Mucosa of rectum (tissue), 2 donors: ENCODE measurements at regions not wholly inside any gene's neighbourhood (a gene's known extent, or its start where the extent isn't known, plus 50 kb on each side); places are given as distances from the start of the nearest gene placed in this dataset.

Experiments
- H3K27ac ChIP-seq, 2 donors: one replicate each; pipeline ENCODE4 v1.7.0; 2013; ENCODE audit warnings: inconsistent platforms in 2 of 2, low read depth in 2 of 2, low read length in 2 of 2
- H3K27me3 ChIP-seq, 2 donors: one replicate each; pipeline ENCODE4 v1.7.0; 2013; ENCODE audit warnings: low read length in 2 of 2; ENCODE audit not compliant: control insufficient read depth in 2 of 2, insufficient read depth in 2 of 2
- H3K36me3 ChIP-seq, 2 donors: one replicate each; pipeline ENCODE4 v1.7.0; 2013; ENCODE audit warnings: low read length in 2 of 2; ENCODE audit not compliant: control insufficient read depth in 2 of 2, insufficient read depth in 2 of 2
- H3K4me1 ChIP-seq, 2 donors: one replicate each; pipeline ENCODE4 v1.7.0; 2013; ENCODE audit warnings: low read length in 2 of 2, mild to moderate bottlenecking in 1 of 2; ENCODE audit not compliant: control insufficient read depth in 2 of 2, insufficient read depth in 2 of 2
- H3K4me3 ChIP-seq, 2 donors: one replicate each; pipeline ENCODE4 v1.7.0; 2013; ENCODE audit warnings: low read length in 2 of 2
- H3K9ac ChIP-seq, 2 donors: one replicate each; pipeline ENCODE4 v1.7.0; 2013; ENCODE audit warnings: low read length in 2 of 2, low read depth in 1 of 2, mild to moderate bottlenecking in 1 of 2
- H3K9me3 ChIP-seq, 2 donors: one replicate each; pipeline ENCODE4 v1.7.0; 2013; ENCODE audit warnings: low read length in 2 of 2; ENCODE audit not compliant: control insufficient read depth in 2 of 2
- donor health status: healthy.
- donor health status: Normal muscosa, but diverticular disease.

GRCh38 chr18:53990485-53990884 is 234.0 kb downstream of the MBD2 start:
- H3K9ac ChIP-seq, result no peak overlapping the region
- H3K4me1 ChIP-seq, result no peaks in the 10 kb centered on the region
- H3K27me3 ChIP-seq, result no peaks in the 10 kb centered on the region
- H3K9me3 ChIP-seq, result no peaks in the 10 kb centered on the region
- no peaks in the 10 kb centered on the region for H3K36me3 ChIP-seq
- H3K4me3 ChIP-seq, result no peak overlapping the region
- H3K27ac ChIP-seq, result no peak overlapping the region

DNA sequence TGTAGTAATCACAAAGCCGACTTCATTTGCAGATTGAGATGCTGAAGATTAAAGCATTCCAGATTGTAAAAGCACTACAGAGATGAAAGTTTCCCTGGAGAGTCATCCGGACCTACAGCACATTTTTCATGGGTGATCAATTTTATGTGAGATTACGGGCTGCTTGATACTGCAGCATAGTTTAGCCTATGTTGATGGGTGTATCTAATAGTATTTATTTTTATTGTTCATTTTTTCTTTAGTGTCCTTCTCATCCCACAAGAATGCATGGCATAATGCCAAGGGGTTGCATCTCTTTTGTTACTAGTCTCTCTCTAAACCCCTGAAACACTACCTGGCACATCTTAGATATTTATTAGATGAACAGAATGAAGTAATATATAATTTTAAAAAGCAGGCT is 240.4 kb downstream of the MBD2 start:
- Histone ChIP-seq H3K9ac (no peak overlapping the region), H3K36me3 (no peaks in the 10 kb centered on the region), H3K4me3 (no peak overlapping the region), H3K27me3 (no peaks in the 10 kb centered on the region), H3K27ac (no peak overlapping the region), H3K4me1 (no peaks in the 10 kb centered on the region), H3K9me3 (no peaks in the 10 kb centered on the region)

- no peak overlapping the region for H3K4me3 ChIP-seq
Observed at GRCh38 chr18:53971331-53971730, 253.1 kb downstream of the MBD2 start.

DNA sequence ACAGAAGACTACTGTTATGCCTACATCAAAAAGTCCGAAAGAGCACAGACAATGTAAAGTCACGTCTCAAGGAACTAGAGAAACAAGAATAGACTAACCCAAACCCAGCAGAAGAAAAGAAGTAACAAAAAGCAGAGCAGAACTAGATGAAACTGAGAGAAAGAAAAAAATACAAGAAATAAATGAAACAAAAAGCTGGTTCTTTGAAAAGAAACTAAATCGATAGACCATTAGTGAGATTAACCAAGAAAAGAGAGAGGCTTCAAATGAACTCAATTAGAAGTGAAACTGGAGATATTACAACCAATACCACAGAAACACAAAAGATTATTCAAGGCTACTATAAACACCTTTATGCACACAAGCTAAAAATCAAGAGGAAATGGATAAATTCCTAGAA is 271.8 kb downstream of the MBD2 start:
- Histone ChIP-seq H3K9ac (no peak overlapping the region), H3K27me3 (no peaks in the 10 kb centered on the region), H3K27ac (no peak overlapping the region), H3K9me3 (no peaks in the 10 kb centered on the region), H3K4me1 (no peaks in the 10 kb centered on the region), H3K4me3 (no peak overlapping the region), H3K36me3 (no peaks in the 10 kb centered on the region)

More at GRCh38 chr18:53971331-53971730, 253.1 kb downstream of the MBD2 start:
- no peak overlapping the region for H3K9ac ChIP-seq
- H3K27me3 ChIP-seq, result no peaks in the 10 kb centered on the region
- H3K4me1 ChIP-seq, result no peaks in the 10 kb centered on the region
- no peaks in the 10 kb centered on the region for H3K36me3 ChIP-seq
- H3K9me3 ChIP-seq, result no peaks in the 10 kb centered on the region
- H3K27ac ChIP-seq, result no peak overlapping the region

GRCh38 chr18:53950545-53950944 is 273.9 kb downstream of the MBD2 start:
- H3K9me3 ChIP-seq, result no peaks in the 10 kb centered on the region
- no peak overlapping the region for H3K27ac ChIP-seq
- no peak overlapping the region for H3K9ac ChIP-seq
- no peaks in the 10 kb centered on the region for H3K4me1 ChIP-seq
- H3K27me3 ChIP-seq, result no peaks in the 10 kb centered on the region
- no peak overlapping the region for H3K4me3 ChIP-seq
- no peaks in the 10 kb centered on the region for H3K36me3 ChIP-seq

DNA sequence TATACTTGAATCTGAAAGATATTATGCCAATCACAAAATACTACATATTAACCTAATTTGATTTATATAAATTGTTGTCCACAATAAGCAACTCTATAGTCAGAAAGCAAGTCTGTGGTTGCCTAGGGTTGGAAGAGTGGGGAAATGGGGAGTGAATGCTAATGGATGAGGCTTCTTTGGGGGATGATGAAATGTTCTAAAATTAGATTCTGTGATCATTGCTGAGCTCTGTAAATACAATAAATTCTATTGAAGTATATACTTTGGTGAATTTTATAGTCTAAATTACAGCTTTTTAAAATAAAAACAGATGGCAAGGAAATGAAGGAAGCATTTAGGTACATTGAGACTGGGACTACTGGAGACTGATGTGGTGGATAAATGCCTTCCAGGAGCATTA is 275.5 kb downstream of the MBD2 start:
- Histone ChIP-seq H3K9ac (no peak overlapping the region), H3K9me3 (peaks cover 0 to 3% of the 10 kb centered on the region in 2 donors), H3K27ac (no peak overlapping the region), H3K27me3 (no peaks in the 10 kb centered on the region), H3K36me3 (no peaks in the 10 kb centered on the region), H3K4me3 (no peak overlapping the region), H3K4me1 (no peaks in the 10 kb centered on the region)

DNA sequence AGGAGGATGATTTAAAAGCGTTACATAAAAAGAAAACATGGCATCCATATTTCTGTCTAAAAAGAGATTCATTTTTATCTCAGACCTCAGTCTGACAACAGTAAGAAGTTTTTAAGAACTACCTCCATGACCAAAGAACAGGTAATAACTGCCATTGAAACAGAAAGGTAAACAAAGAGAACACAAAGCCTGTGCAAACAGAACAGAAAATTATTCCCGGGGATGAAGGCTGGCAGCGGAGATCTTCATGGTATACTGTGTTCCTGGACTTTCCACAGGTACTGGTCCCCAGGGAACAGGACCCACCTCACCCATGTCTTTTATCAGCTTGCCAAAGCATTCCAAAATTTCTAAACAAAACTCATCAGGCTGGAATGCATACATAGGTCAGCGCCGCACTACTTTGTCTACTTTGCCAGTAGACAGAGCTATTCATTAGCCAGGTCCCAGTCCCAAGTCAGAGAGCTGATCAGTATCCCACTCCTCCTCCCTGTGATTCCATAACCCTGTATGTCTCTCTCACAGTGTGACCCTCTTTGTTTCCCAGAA is 277.3 kb downstream of the MBD2 start:
- H3K9me3 ChIP-seq, result peaks cover 0 to 3% of the 10 kb centered on the region in 2 donors
- no peaks in the 10 kb centered on the region for H3K27me3 ChIP-seq
- H3K4me3 ChIP-seq, result no peak overlapping the region
- H3K9ac ChIP-seq, result no peak overlapping the region
- H3K27ac ChIP-seq, result no peak overlapping the region
- H3K36me3 ChIP-seq, result no peaks in the 10 kb centered on the region
- H3K4me1 ChIP-seq, result no peaks in the 10 kb centered on the region

- Histone ChIP-seq H3K27ac (no peak overlapping the region), H3K36me3 (no peaks in the 10 kb centered on the region), H3K4me3 (no peak overlapping the region), H3K4me1 (no peaks in the 10 kb centered on the region), H3K9me3 (peaks cover 0 to 3% of the 10 kb centered on the region in 2 donors), H3K9ac (no peak overlapping the region), H3K27me3 (no peaks in the 10 kb centered on the region)
Observed at GRCh38 chr18:53946594-53946993, 277.9 kb downstream of the MBD2 start.

- Histone ChIP-seq H3K9me3 (peaks cover 0 to 3% of the 10 kb centered on the region in 2 donors), H3K36me3 (no peaks in the 10 kb centered on the region), H3K27me3 (no peaks in the 10 kb centered on the region), H3K4me1 (no peaks in the 10 kb centered on the region), H3K9ac (no peak overlapping the region), H3K27ac (no peak overlapping the region), H3K4me3 (no peak overlapping the region)
Observed at GRCh38 chr18:53944721-53945120, 279.7 kb downstream of the MBD2 start.

- H3K4me1 ChIP-seq, result no peaks in the 10 kb centered on the region
- H3K27ac ChIP-seq, result no peak overlapping the region
- H3K36me3 ChIP-seq, result no peaks in the 10 kb centered on the region
- H3K4me3 ChIP-seq, result no peak overlapping the region
- H3K9me3 ChIP-seq, result peaks cover 0 to 3% of the 10 kb centered on the region in 2 donors
- H3K9ac ChIP-seq, result no peak overlapping the region
- H3K27me3 ChIP-seq, result no peaks in the 10 kb centered on the region
Observed at GRCh38 chr18:53943326-53943860, 281.1 kb downstream of the MBD2 start.
